Fibroblast of lung (primary cell): ENCODE measurements at regions not wholly inside any gene's neighbourhood (a gene's known extent, or its start where the extent isn't known, plus 50 kb on each side); places are given as distances from the start of the nearest gene placed in this dataset.
A peak's percentile ranks its signal among the peaks of the same experiment; 100 is the strongest.

Experiments used
- DNase-seq, 2 donors: peaks; one replicate each; pipeline versions ENCODE4 v3.0.0 to v3.0.0-alpha.2; 2010; ENCODE audit warnings: low read depth in 2 of 2
- H2AFZ ChIP-seq: 2 replicates; pipeline ENCODE4 v1.5.1; 2012; ENCODE audit warnings: low read length, control low read depth, inconsistent platforms
- H3K27ac ChIP-seq: 2 replicates; pipeline ENCODE4 v1.5.1; 2011; ENCODE audit warnings: low read length, control low read depth; ENCODE audit not compliant: insufficient read depth
- H3K27me3 ChIP-seq: 2 replicates; pipeline ENCODE4 v1.5.1; 2011; ENCODE audit warnings: mild to moderate bottlenecking, low read length; ENCODE audit not compliant: control insufficient read depth, insufficient read depth
- H3K36me3 ChIP-seq: 2 replicates; pipeline ENCODE4 v1.5.1; 2011; ENCODE audit warnings: low read length; ENCODE audit not compliant: control insufficient read depth, insufficient read depth
- H3K4me1 ChIP-seq: 2 replicates; pipeline ENCODE4 v1.5.1; 2011; ENCODE audit warnings: low read length; ENCODE audit not compliant: control insufficient read depth, insufficient read depth; ENCODE audit errors: extremely low read depth
- H3K4me2 ChIP-seq: 2 replicates; pipeline ENCODE4 v1.5.1; 2011; ENCODE audit warnings: low read length, control low read depth; ENCODE audit not compliant: insufficient read depth; ENCODE audit errors: extremely low read depth
- H3K4me3 ChIP-seq, 4 experiments: fragments of 200-600 bp in 1 of 4; sonication (generic) in 1 of 4; replicated peaks in 1 of 4; 2 replicates each; pipeline ENCODE4 v1.5.1; 2011 to 2016; ENCODE audit warnings: low read length in 4 of 4, low read depth in 3 of 4, mild to moderate bottlenecking in 3 of 4, control low read depth in 2 of 4, inconsistent platforms in 1 of 4, mixed read lengths in 1 of 4; ENCODE audit not compliant: insufficient read depth in 1 of 4; ENCODE audit errors: control extremely low read depth in 1 of 4
- H3K79me2 ChIP-seq: 2 replicates; pipeline ENCODE4 v1.5.1; 2012; ENCODE audit warnings: mild to moderate bottlenecking, low read length, inconsistent platforms; ENCODE audit not compliant: control insufficient read depth, insufficient read depth
- H3K9ac ChIP-seq: 2 replicates; pipeline ENCODE4 v1.5.1; 2011; ENCODE audit warnings: mild to moderate bottlenecking, low read length, control low read depth; ENCODE audit not compliant: insufficient read depth
- H3K9me3 ChIP-seq: 2 replicates; pipeline ENCODE4 v1.5.1; 2012; ENCODE audit warnings: low read depth, low read length; ENCODE audit not compliant: control insufficient read depth, insufficient read depth
- H4K20me1 ChIP-seq: 2 replicates; pipeline ENCODE4 v1.5.1; 2011; ENCODE audit warnings: low read length; ENCODE audit not compliant: control insufficient read depth, insufficient read depth; ENCODE audit errors: extremely low read depth
- CTCF ChIP-seq, 2 donors: IDR thresholded peaks in 1 of 2; conservative IDR thresholded peaks in 1 of 2; 1 replicate in 1 of 2; 2 replicates in 1 of 2; pipeline ENCODE4 v1.5.1; 2011 to 2012; ENCODE audit warnings: low read length in 2 of 2, control low read depth in 1 of 2, inconsistent platforms in 1 of 2, low read depth in 1 of 2, mild to moderate bottlenecking in 1 of 2
- EZH2 ChIP-seq: IDR thresholded peaks from 2 replicates; pipeline ENCODE4 v1.5.1; 2012; ENCODE audit warnings: low read length, control low read depth, mild to moderate bottlenecking; ENCODE audit errors: missing control alignments

DNA sequence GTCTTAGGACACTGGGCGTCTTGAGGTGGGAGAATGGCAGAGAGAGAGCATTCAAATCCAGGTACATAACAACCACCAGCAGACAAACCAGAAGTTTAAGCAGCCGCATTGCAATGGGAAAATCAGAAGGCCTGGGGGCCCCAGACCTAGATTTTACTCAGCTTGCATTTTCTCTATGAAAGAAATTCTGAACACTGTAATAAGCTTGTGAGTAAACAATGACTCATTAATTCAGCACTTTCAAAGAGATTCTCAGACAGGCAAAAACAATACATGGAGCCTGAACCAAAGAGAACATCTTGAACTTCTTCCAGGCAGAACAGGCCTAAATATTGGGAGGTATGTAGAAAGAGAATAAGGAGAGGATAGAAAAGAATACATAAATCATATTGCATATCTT is 69.8 kb upstream of the IFNG-AS1 start:
- Histone ChIP-seq H3K4me1 (no peaks in the 10 kb centered on the region), H3K4me2 (no peak overlapping the region), H3K9me3 (no peaks in the 10 kb centered on the region), H3K27me3 (no peaks in the 10 kb centered on the region), H3K9ac (no peak overlapping the region), H3K36me3 (no peaks in the 10 kb centered on the region), H3K79me2 (no peaks in the 10 kb centered on the region), H2AFZ (no peak overlapping the region), H3K27ac (no peak overlapping the region), H3K4me3 (no peak overlapping the region), H4K20me1 (no peaks in the 10 kb centered on the region)
- peak in 1 of 2 donors; percentile 50 for DNase-seq
- TF ChIP-seq EZH2, result no peak
- TF ChIP-seq CTCF (conservative IDR thresholded peaks at IDR 0.05 in 1 of 2, IDR thresholded peaks at IDR 0.05 in 1 of 2; ENCODE audit: low read depth in 1 of 2, low read length in 2 of 2), result no peak

DNA sequence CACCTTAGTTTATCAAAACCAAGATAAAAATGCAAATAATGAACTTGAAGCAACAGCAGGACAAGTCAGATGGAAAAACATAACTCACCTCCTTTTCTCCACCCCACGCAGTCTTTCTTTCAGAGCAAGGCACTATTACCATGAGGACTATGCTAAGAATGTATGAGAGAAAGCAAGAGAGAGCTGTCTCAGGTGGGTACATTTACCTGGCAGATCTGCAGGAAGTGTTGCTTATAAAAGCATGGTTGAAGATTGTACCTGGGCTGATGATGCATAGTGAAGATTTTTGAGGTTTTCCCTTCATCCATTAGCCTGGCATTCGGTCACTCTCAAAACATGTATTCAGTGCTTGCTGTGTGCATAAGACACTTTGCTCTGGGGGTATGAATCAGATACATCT is 68.8 kb upstream of the IFNG-AS1 start:
- no peak for TF ChIP-seq EZH2
- TF ChIP-seq CTCF (conservative IDR thresholded peaks at IDR 0.05 in 1 of 2, IDR thresholded peaks at IDR 0.05 in 1 of 2; ENCODE audit: low read depth in 1 of 2, low read length in 2 of 2), result no peak
- no peak overlapping the region for H3K4me3 ChIP-seq
- no peak overlapping the region for H3K4me2 ChIP-seq
- H3K27me3 ChIP-seq, result no peaks in the 10 kb centered on the region
- no peak overlapping the region for H3K9ac ChIP-seq
- no peaks in the 10 kb centered on the region for H3K36me3 ChIP-seq
- no peaks in the 10 kb centered on the region for H3K79me2 ChIP-seq
- H3K4me1 ChIP-seq, result no peaks in the 10 kb centered on the region
- no peaks in the 10 kb centered on the region for H3K9me3 ChIP-seq
- no peak overlapping the region for H3K27ac ChIP-seq
- no peaks in the 10 kb centered on the region for H4K20me1 ChIP-seq
- no peak overlapping the region for H2AFZ ChIP-seq
- DNase-seq, result peak in 1 of 2 donors; percentile 68

- TF ChIP-seq EZH2, result no peak
- TF ChIP-seq CTCF (conservative IDR thresholded peaks at IDR 0.05 in 1 of 2, IDR thresholded peaks at IDR 0.05 in 1 of 2; ENCODE audit: low read depth in 1 of 2, low read length in 2 of 2), result no peak
- H3K4me2 ChIP-seq, result no peak overlapping the region
- H3K4me1 ChIP-seq, result no peaks in the 10 kb centered on the region
- H3K27ac ChIP-seq, result no peak overlapping the region
- no peaks in the 10 kb centered on the region for H3K27me3 ChIP-seq
- H4K20me1 ChIP-seq, result no peaks in the 10 kb centered on the region
- H3K79me2 ChIP-seq, result no peaks in the 10 kb centered on the region
- H2AFZ ChIP-seq, result no peak overlapping the region
- DNase-seq, result peak in 1 of 2 donors; percentile 33
- H3K4me3 ChIP-seq, result no peak overlapping the region
- H3K9ac ChIP-seq, result no peak overlapping the region
- H3K9me3 ChIP-seq, result no peaks in the 10 kb centered on the region
- H3K36me3 ChIP-seq, result no peaks in the 10 kb centered on the region
Observed at GRCh38 chr12:67921286-67921685, 68.0 kb upstream of the IFNG-AS1 start.
